ENCODE measurements at regions not wholly inside any gene's neighbourhood (a gene's known extent, or its start where the extent isn't known, plus 50 kb on each side); places are given as distances from the start of the nearest gene placed in this dataset.

- Histone ChIP-seq H3K4me3 (replicated peaks in 1 of 2; ENCODE audit: low read depth in 1 of 2, low read length in 2 of 2) (no peak overlapping the region), H3K9me2 (ENCODE audit: insufficient read depth) (no peaks in the 10 kb centered on the region), H3K36me3 (ENCODE audit: control insufficient read depth in 1 of 2, insufficient read depth in 2 of 2, low read length in 2 of 2) (no peaks in the 10 kb centered on the region), H3K9ac (ENCODE audit: low read length) (no peak overlapping the region), H3K79me2 (ENCODE audit: insufficient read depth, low read length) (no peaks in the 10 kb centered on the region), H3K4me2 (ENCODE audit: low read length) (no peak overlapping the region), H4K20me1 (ENCODE audit: insufficient read depth) (no peaks in the 10 kb centered on the region), H2AFZ (ENCODE audit: low read depth, low read length, poor library complexity, severe bottlenecking) (no peak overlapping the region), H3K27ac (ENCODE audit: low read depth, low read length) (no peak overlapping the region), H3K9me3 (ENCODE audit: control insufficient read depth in 1 of 2, insufficient read depth in 1 of 2, low read depth in 1 of 2, low read length in 2 of 2) (peaks cover 9 to 23% of the 10 kb centered on the region in 2 experiments; a peak in 2 of 4 replicates), H3K4me1 (ENCODE audit: control insufficient read depth in 1 of 2, insufficient read depth in 2 of 2, low read length in 2 of 2) (no peaks in the 10 kb centered on the region), H3K27me3 (ENCODE audit: insufficient read depth, low read length) (no peaks in the 10 kb centered on the region)
- DNase-seq (ENCODE audit: low read depth, low spot score) (no peak), ATAC-seq (no peak)
- intact Hi-C loops (cut with micrococcal nuclease), result no loop called here
- BruUV-seq (replicated peaks), result no TSS peak
- ChIA-PET POLR2A (no interaction called here), RAD21 (ENCODE audit: low non-redundant PET in 1 of 2, low total read pairs in 2 of 2, uncharacterized antibody in 2 of 2, unreplicated experiment in 2 of 2) (no interaction called here), CTCF (no interaction called here)
- no peak for TF ChIP-seq CEBPB (IDR thresholded peaks at IDR 0.05; ENCODE audit: low read depth)
- no peak for TF ChIP-seq CBX3 (IDR thresholded peaks at IDR 0.05; ENCODE audit: low read depth)
- no peak for TF ChIP-seq ZBTB33 (IDR thresholded peaks at IDR 0.05; ENCODE audit: extremely low read depth, insufficient replicate concordance, low read length)
- no peak for TF ChIP-seq EZH2phosphoT487 (IDR thresholded peaks at IDR 0.05; ENCODE audit: borderline replicate concordance)
- no peak for TF ChIP-seq SP1 (IDR thresholded peaks at IDR 0.05; ENCODE audit: low read depth)
- TF ChIP-seq ELF1 (IDR thresholded peaks at IDR 0.05; ENCODE audit: borderline replicate concordance, low read depth), result no peak
- TF ChIP-seq ATF3 (IDR thresholded peaks at IDR 0.05), result no peak
- no peak for TF ChIP-seq FOSL1 (IDR thresholded peaks at IDR 0.05; ENCODE audit: low read depth)
- TF ChIP-seq REST (IDR thresholded peaks at IDR 0.05; ENCODE audit: low read depth), result no peak
- TF ChIP-seq EGR1 (IDR thresholded peaks at IDR 0.05; ENCODE audit: low read depth), result no peak
- TF ChIP-seq ZFX (IDR thresholded peaks at IDR 0.05), result no peak
- TF ChIP-seq RAD21 (IDR thresholded peaks at IDR 0.05; ENCODE audit: low read depth), result no peak
- no peak for TF ChIP-seq CTCF (IDR thresholded peaks at IDR 0.05 in 2 of 3, conservative IDR thresholded peaks at IDR 0.05 in 1 of 3; ENCODE audit: borderline replicate concordance in 1 of 3, insufficient read depth in 1 of 3, low read depth in 2 of 3, low read length in 2 of 3)
- no peak for TF ChIP-seq SRF (IDR thresholded peaks at IDR 0.05; ENCODE audit: low read depth)
- TF ChIP-seq TCF7L2 (IDR thresholded peaks at IDR 0.05; ENCODE audit: borderline replicate concordance, extremely low read depth, insufficient read depth, insufficient read length), result no peak
- TF ChIP-seq MAX (IDR thresholded peaks at IDR 0.05), result no peak
- TF ChIP-seq JUND (IDR thresholded peaks at IDR 0.05), result no peak
- TF ChIP-seq YY1 (IDR thresholded peaks at IDR 0.05; ENCODE audit: extremely low read depth, insufficient replicate concordance, low read depth, low read length), result no peak
- no peak for TF ChIP-seq SIN3A (IDR thresholded peaks at IDR 0.05; ENCODE audit: low read depth)
- TF ChIP-seq POLR2AphosphoS5 (IDR thresholded peaks at IDR 0.05; ENCODE audit: low read depth, low read length), result no peak
Measured at GRCh38 chr10:83252596-83252995, 886.7 kb upstream of the GHITM start.

All from HCT116 (cell line).